HL-60 (cell line): ENCODE measurements at regions not wholly inside any gene's neighbourhood (a gene's known extent, or its start where the extent isn't known, plus 50 kb on each side); places are given as distances from the start of the nearest gene placed in this dataset.

Experiments
- DNase-seq, 2 experiments: peaks; one replicate each; pipeline ENCODE4 v3.0.0-alpha.2; 2010 to 2020; ENCODE audit warnings: low read depth in 1 of 2, low spot score in 1 of 2
- H3K27ac ChIP-seq: fragments of 250-450 bp; sonication (Bioruptor Pico); replicated peaks from 2 replicates; pipeline ENCODE4 v1.5.1; 2020; ENCODE audit warnings: mild to moderate bottlenecking, moderate library complexity
- H3K27me3 ChIP-seq: fragments of 250-450 bp; sonication (Bioruptor Pico); 2 replicates; pipeline ENCODE4 v1.5.1; 2021; ENCODE audit warnings: mild to moderate bottlenecking, moderate library complexity; ENCODE audit not compliant: insufficient read depth, poor library complexity, severe bottlenecking
- H3K4me3 ChIP-seq: replicated peaks from 2 replicates; pipeline ENCODE4 v1.5.1; 2011; ENCODE audit warnings: mild to moderate bottlenecking, control low read depth, low read length; ENCODE audit not compliant: insufficient read depth
- GABPA ChIP-seq: IDR thresholded peaks from 2 replicates; pipeline ENCODE4 v1.6.1; 2012; ENCODE audit warnings: low read depth
- POLR2AphosphoS5 ChIP-seq: IDR thresholded peaks from 2 replicates; pipeline ENCODE4 v1.6.1; 2012; ENCODE audit warnings: low read depth
- REST ChIP-seq: IDR thresholded peaks from 2 replicates; pipeline ENCODE4 v1.6.1; 2012; ENCODE audit warnings: low read depth; ENCODE audit not compliant: insufficient replicate concordance
- SPI1 ChIP-seq: IDR thresholded peaks from 2 replicates; pipeline ENCODE4 v1.6.1; 2012; ENCODE audit warnings: low read depth, mild to moderate bottlenecking, borderline replicate concordance
- TF ChIP-seq, protein P1 (sequence below): IDR thresholded peaks from one replicate; pipeline ENCODE4 v1.5.1; 2011; ENCODE audit warnings: low read length, control low read depth, inconsistent platforms; ENCODE audit not compliant: insufficient read depth

GRCh38 chr4:138838251-138838650, 177.3 kb upstream of the NOCT start:
- Histone ChIP-seq H3K27ac (no peak overlapping the region), H3K27me3 (peaks cover 5% of the 10 kb centered on the region), H3K4me3 (no peak overlapping the region)
- DNase-seq, result no peak
- no peak for TF ChIP-seq REST
- TF ChIP-seq GABPA, result no peak
- no peak for TF ChIP-seq POLR2AphosphoS5
- TF ChIP-seq, protein P1, sequence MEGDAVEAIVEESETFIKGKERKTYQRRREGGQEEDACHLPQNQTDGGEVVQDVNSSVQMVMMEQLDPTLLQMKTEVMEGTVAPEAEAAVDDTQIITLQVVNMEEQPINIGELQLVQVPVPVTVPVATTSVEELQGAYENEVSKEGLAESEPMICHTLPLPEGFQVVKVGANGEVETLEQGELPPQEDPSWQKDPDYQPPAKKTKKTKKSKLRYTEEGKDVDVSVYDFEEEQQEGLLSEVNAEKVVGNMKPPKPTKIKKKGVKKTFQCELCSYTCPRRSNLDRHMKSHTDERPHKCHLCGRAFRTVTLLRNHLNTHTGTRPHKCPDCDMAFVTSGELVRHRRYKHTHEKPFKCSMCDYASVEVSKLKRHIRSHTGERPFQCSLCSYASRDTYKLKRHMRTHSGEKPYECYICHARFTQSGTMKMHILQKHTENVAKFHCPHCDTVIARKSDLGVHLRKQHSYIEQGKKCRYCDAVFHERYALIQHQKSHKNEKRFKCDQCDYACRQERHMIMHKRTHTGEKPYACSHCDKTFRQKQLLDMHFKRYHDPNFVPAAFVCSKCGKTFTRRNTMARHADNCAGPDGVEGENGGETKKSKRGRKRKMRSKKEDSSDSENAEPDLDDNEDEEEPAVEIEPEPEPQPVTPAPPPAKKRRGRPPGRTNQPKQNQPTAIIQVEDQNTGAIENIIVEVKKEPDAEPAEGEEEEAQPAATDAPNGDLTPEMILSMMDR, result no peak
- TF ChIP-seq SPI1, result no peak

DNA sequence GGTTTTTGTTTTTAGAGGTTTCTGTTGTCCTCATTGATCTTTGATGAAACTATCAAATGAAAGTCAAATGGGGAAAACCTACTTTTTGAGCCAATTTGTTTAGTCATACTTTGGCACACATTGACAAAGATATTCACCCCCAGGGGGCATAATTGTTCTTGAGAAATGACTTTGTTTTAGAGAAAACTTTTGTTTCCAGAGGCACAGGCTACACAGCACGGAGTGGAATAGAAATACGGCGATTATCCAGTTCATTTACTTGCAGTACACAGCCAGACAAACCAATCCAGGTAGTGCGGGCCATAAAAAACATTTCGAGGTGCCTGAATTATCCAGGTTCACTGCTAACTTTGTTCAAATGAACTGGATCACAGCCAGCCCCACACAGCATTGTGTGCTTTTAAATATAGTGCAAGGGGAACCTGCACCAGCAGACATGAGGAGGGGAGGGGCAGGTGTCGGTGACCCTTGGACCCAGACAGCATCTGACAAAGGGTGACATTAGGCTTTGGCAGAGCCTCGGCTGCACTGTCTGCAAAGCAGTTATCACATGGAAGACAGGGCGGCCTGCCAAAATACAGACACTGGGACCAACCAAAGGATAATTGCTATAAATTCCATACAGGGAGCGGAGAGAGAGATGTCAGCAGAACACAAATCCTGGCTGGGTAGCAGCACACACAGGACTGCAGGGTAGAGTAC, 179.6 kb upstream of the NOCT start:
- no peak overlapping the region for H3K27ac ChIP-seq
- DNase-seq, result no peak
- no peaks in the 10 kb centered on the region for H3K27me3 ChIP-seq
- no peak overlapping the region for H3K4me3 ChIP-seq
- TF ChIP-seq, protein P1, result no peak
- TF ChIP-seq SPI1 (no peak), POLR2AphosphoS5 (no peak), GABPA (no peak), REST (no peak)

GRCh38 chr4:138833974-138834373, 181.6 kb upstream of the NOCT start:
- no peak for DNase-seq
- H3K4me3 ChIP-seq, result no peak overlapping the region
- no peak overlapping the region for H3K27ac ChIP-seq
- peak; percentile 9; the same call in 1 of the 2 replicates for TF ChIP-seq SPI1
- TF ChIP-seq, protein P1, result no peak
- no peaks in the 10 kb centered on the region for H3K27me3 ChIP-seq

DNA sequence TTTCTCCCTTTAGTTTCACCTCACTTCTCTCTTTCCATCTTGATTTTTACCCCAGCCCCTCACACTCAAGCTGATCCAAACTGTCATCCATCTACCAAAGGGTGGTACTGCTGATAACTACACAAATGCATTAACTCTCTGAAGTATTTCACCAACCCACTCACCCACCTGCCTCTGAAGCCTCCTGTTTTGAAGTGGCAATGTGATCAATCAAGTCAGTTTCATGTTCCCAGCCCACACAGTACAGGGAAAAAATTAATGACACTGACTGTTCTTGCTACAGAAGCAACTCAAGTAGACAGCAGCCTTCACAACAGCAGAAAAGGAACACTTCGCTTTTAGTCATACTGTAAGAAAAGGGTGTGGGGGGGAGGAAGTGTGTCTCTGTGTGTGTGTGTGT, 183.0 kb upstream of the NOCT start:
- no peak for DNase-seq
- no peaks in the 10 kb centered on the region for H3K27me3 ChIP-seq
- no peak overlapping the region for H3K27ac ChIP-seq
- TF ChIP-seq POLR2AphosphoS5, result no peak
- TF ChIP-seq, protein P1, result no peak
- TF ChIP-seq REST, result no peak
- H3K4me3 ChIP-seq, result no peak overlapping the region
